ENCODE measurements at regions not wholly inside any gene's neighbourhood (a gene's known extent, or its start where the extent isn't known, plus 50 kb on each side); places are given as distances from the start of the nearest gene placed in this dataset.

- DNase-seq (ENCODE audit: low read depth), result no peak
Measured at GRCh38 chr20:50242548-50242862, 51.9 kb downstream of the CEBPB start.

GRCh38 chr20:50242863-50243609 is 52.4 kb downstream of the CEBPB start:
- DNase-seq (ENCODE audit: low read depth), result no peak

GRCh38 chr20:50243610-50244351 is 53.2 kb downstream of the CEBPB start:
- DNase-seq (ENCODE audit: low read depth), result no peak

DNA sequence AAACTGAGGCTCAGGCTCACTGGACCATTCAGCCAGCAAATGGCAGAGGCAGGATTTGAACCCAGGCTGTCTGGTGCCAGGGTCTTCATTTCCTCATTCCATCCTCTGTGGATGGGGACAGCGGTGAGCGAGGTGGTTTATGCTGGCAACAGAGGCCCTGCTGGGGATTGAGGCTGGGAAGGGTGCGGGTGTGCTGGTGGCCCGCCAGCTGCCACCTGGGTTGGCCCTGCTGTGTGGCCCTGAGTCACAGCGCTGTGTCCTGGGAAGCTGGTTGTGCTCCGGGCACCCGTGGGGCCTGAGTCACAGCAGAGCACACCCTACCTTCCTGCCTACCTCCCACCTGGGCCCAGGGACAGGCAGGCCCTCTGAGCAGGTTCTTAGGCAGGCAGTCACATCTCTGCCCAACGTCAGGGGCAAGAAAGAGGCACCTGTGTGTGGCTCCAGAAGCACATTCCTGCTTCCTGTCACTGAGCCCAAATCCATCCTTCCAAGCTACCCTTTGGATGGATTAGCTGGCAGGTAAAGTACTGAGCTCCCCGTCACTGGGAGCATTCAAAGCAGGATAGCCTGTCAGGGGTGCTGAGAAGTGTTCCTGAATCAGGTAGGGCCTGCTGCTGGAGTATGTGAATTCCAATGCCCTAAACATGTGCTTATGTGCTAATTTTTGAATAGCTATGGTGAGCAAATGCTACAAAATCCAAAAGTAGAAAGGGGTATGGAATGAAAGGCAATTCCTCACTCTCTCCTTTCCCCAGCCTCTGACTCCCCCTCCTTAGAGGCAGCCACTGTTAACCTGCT is 53.9 kb downstream of the CEBPB start:
- DNase-seq (ENCODE audit: low read depth), result no peak

GRCh38 chr20:50245498-50246366 is 55.1 kb downstream of the CEBPB start:
- peak; percentile 71 for DNase-seq (ENCODE audit: low read depth)

GRCh38 chr20:50246367-50247195 is 56.0 kb downstream of the CEBPB start:
- no peak for DNase-seq (ENCODE audit: low read depth)

DNA sequence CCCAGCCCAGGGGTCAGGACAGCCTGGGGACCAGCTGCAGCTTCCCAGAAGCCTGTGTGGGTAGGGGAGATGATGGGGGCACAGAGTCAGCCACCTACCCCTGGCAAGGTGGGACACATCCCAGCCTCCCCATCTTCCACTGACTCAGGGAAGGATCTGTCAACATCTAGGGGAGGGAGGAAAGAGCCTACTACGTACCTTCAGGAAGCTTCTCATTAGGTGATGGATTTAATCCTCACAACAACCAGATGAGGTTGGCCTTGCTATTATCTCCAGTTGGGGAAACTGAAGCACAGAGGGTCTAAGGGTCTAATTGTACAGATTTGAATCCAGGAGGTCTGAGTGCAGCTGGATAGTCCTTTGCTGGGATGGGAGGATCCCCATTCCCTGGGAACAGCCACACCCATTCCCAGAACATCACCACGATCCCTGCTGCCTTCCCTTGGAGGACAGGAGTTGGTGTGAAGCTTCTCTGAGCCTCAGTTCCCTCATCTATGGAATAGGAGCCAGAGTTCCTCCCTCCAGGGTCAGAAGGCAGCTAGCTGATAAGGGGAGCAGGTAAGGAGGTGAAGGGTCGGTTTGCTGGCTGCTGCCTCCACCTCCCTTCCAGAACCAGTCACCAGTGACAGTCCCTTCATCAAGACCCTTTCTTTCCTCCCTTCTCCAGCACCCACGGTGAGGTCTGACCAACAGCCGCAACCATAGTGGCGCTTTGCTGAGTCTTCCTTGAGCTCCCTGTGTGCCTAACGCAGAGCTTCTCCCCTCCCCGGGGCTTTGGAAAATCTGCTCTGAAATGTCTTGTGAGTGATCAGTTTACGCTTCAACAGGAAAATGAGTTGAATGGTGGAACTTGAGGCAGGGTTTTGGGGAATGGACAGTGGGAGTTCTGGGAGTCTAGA is 56.8 kb downstream of the CEBPB start:
- DNase-seq (ENCODE audit: low read depth), result no peak

DNA sequence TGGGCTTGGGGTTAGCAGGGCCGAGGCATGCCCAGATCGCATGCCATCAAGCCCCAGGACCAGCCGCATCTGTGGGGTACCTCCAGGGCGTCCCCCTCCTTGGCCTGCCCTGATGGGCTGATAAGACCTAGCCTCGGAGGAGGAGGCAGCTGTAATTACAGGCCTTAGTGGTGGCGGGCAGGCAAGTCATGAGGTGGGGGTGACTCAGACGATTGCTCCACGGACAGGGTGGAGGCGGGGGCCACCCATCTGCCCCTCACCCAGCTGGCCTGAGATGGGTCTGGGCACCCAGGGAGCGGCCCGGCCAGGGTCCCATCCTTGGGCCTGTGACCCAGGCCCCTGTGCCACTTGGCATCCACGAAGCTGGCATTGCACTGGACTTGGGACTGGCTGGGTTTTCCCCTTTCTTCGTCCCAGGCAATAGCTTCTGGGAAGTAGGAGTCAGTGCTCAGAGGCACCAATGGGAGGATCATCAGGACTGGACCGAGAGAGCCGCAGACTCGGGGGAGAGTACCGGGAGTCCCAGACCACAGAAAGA is 57.5 kb downstream of the CEBPB start:
- peak; percentile 21 for DNase-seq (ENCODE audit: low read depth)

- no peak for DNase-seq (ENCODE audit: low read depth)
Measured at GRCh38 chr20:50249447-50250388, 59.1 kb downstream of the CEBPB start.

DNA sequence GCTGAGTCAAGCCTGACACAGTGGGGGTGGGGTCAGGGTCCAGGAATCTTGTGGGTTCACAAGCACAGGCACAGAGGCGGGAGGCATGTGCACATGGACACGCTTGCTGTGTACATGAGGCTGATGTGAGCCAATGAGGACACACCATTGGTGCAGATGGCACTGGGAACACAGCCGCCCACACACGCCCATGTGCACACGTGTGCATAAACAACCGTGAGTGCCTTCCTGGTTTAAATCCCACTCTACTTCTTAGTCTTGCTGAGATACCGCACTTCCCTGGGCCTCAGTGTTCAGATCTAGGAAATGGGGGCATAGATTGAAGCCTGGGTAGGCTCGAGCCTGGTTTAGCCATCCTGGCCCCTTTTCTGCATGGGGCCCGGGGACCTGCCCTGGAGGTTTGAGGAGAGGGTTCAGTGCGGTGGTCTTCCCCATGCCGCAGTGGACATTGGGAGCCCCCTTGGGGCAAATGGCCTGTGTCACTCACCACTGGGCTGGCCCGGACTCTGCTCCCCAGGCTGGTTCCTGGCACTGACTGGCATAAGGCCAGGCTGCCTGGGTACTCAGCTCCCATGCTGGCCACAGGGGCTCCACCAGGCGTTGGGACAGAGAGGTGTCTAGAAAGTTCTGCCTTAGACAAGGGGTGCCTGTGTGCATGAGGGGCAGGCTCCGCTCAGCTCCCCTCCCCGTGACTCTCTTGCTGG is 60.2 kb downstream of the CEBPB start:
- no peak for DNase-seq (ENCODE audit: low read depth)

GRCh38 chr20:50251383-50251748 is 60.7 kb downstream of the CEBPB start:
- DNase-seq (ENCODE audit: low read depth), result no peak

GRCh38 chr20:50251992-50252511 is 61.4 kb downstream of the CEBPB start:
- DNase-seq (ENCODE audit: low read depth), result no peak

DNA sequence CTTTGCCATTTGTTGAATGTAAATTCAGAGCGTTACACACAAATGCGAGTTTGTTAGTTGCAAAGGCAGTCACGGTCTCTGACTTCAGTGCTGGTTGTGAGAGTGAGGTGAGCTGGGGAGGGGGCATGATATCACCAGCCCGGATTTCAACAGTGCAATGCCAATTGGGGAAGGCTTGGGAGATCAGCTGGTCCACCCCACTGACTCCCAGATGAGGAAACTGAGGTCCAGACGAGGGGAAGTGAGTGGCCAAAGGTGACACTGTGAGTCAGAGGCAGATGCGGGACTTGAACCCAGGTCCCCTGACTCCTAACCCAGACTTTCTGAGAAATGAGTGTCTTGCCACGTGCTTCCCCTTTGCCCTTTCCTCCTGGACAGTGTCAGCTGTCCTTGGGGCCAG is 62.1 kb downstream of the CEBPB start:
- no peak for DNase-seq (ENCODE audit: low read depth)

GRCh38 chr20:50253101-50253500 is 62.5 kb downstream of the CEBPB start:
- no peak for DNase-seq (ENCODE audit: low read depth)

DNA sequence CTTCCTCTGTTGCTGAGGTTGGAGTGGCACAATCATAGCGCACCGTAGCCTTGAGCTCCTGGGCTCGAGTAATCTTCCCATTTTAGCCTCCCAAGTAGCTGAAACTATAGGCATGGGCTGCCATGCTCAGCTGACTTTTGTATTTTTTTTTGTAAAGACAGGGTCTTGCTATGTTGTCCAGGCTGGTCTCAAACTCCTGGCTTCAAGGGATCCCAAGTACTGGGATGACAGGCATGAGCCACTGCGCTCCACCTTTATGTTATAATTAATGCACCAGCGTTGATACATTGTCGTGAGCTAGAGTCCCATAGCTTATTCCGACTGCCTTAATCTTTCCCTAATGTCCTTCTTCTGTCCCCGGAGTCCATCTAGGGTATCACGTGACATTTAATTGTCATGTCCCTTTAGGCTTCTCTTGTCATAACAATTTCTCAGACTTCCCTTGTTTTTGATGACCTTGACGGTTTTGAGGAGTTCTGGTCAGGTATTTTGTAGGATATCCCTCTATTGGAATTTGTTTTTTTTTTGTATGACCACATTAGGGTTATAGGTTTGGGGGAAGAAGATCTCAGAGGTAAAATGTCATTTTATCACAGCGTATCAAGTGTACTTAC is 63.9 kb downstream of the CEBPB start:
- DNase-seq (ENCODE audit: low read depth), result no peak

DNA sequence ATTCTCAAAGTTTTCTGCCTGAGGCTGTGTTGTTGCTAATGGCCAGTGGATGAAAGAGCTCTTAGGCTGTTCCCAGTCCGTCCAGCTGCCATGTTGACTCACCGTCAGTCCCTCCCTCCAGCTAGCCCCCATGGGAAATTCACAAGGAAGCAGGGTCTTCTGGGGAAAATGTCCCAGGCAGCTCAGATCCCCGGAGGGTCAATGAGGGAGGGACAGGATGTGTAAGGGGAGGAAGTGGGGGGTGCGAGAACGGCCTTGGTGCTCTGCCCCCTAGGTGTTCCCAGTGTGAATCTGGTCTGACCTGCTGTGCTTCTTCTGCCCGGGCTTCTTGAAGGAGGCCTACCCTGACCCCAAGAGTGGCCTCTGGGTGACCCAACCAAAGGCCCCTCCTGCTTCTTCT is 65.9 kb downstream of the CEBPB start:
- peak; percentile 44 for DNase-seq (ENCODE audit: low read depth)

DNA sequence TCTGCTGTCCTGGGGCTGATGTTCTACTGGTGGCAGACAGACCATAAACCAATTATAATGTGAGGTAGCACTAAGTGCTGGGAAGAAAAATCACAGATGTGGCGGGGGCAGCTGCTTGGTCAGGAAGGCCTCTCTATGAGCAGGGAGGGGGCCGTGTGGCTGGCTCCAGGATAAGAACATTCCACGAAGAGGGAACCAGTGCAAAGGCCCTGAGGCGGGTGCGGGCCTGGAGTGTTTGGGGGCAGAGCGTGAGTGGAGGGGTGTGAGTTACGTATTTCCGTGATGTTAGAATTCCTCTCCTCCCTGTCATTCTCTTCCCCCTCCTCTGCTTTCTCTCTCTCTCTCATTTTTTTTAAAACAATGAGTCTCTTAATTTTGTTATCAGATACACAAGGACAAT is 67.2 kb downstream of the CEBPB start:
- no peak for DNase-seq (ENCODE audit: low read depth)
